ENCODE measurements at regions not wholly inside any gene's neighbourhood (a gene's known extent, or its start where the extent isn't known, plus 50 kb on each side); places are given as distances from the start of the nearest gene placed in this dataset.
"Not testable (repeated sequence)": the region's sequence is repeated elsewhere in the genome, so short reads cannot be mapped to it uniquely, and the experiment has no call there.

GRCh38 chr6:145090801-145091585 lies 644.3 kb downstream of the EPM2A start:
- no peak for DNase-seq

GRCh38 chr6:145091586-145092142 lies 643.7 kb downstream of the EPM2A start:
- DNase-seq = no peak

GRCh38 chr6:145092554-145092953 lies 642.8 kb downstream of the EPM2A start:
- DNase-seq = no peak

GRCh38 chr6:145093226-145093625 lies 642.1 kb downstream of the EPM2A start:
- no peak for DNase-seq

- no peak for DNase-seq
Measured at GRCh38 chr6:145096846-145097245, 638.5 kb downstream of the EPM2A start.

- not testable (repeated sequence) for DNase-seq
Measured at GRCh38 chr6:145098127-145098526, 637.2 kb downstream of the EPM2A start.

- DNase-seq = no peak
Measured at GRCh38 chr6:145099713-145100112, 635.6 kb downstream of the EPM2A start.

- DNase-seq = no peak
Measured at GRCh38 chr6:145110109-145110508, 625.2 kb downstream of the EPM2A start.

GRCh38 chr6:145111407-145111806 lies 623.9 kb downstream of the EPM2A start:
- not testable (repeated sequence) for DNase-seq

GRCh38 chr6:145112711-145113148 lies 622.6 kb downstream of the EPM2A start:
- DNase-seq = no peak

GRCh38 chr6:145115638-145116037 lies 619.7 kb downstream of the EPM2A start:
- DNase-seq = no peak

GRCh38 chr6:145116591-145117178 lies 618.6 kb downstream of the EPM2A start:
- no peak for DNase-seq

- DNase-seq = no peak
Measured at GRCh38 chr6:145118224-145118623, 617.1 kb downstream of the EPM2A start.

- DNase-seq = no peak
Measured at GRCh38 chr6:145119081-145119480, 616.2 kb downstream of the EPM2A start.

GRCh38 chr6:145132709-145133108 lies 602.6 kb downstream of the EPM2A start:
- DNase-seq = no peak

- no peak for DNase-seq
Measured at GRCh38 chr6:145135702-145136101, 599.6 kb downstream of the EPM2A start.

- no peak for DNase-seq
Measured at GRCh38 chr6:145137425-145137824, 597.9 kb downstream of the EPM2A start.

GRCh38 chr6:145138469-145139139 lies 596.7 kb downstream of the EPM2A start:
- no peak for DNase-seq

- no peak for DNase-seq
Measured at GRCh38 chr6:145139140-145139850, 596.0 kb downstream of the EPM2A start.

- no peak for DNase-seq
Measured at GRCh38 chr6:145139895-145140294, 595.4 kb downstream of the EPM2A start.

- no peak for DNase-seq
Measured at GRCh38 chr6:145141572-145141971, 593.7 kb downstream of the EPM2A start.

GRCh38 chr6:145142958-145143357 lies 592.4 kb downstream of the EPM2A start:
- DNase-seq = no peak

GRCh38 chr6:145143379-145143778 lies 591.9 kb downstream of the EPM2A start:
- DNase-seq = no peak
